K562 (cell line): ENCODE measurements at regions not wholly inside any gene's neighbourhood (a gene's known extent, or its start where the extent isn't known, plus 50 kb on each side); places are given as distances from the start of the nearest gene placed in this dataset.

Experiments
- ATAC-seq: fragments of 200-7000 bp; cut with Tn5 transposase; 3 replicates; pipeline ENCODE4 v1.9.1; 2020; ENCODE audit warnings: moderate library complexity
- BruUV-seq: library from RNA; stranded (reverse); fragments of 400-500 nt; replicated peaks from 2 replicates; lab custom pipeline; 2021; lab: Mats Ljungman, UMichigan
- CTCF ChIA-PET: fragments of 300-600 bp; formaldehyde crosslinking; extraction: SDS; loops from one replicate; lab custom pipeline; 2021; ENCODE audit warnings: low intra/inter-chr PET ratio; lab: Yijun Ruan, JAX
- POLR2A ChIA-PET: fragments of 300-600, 350-650 bp; sonication (Branson Sonifier 250); formaldehyde crosslinking; extraction: SDS; loops from one replicate; lab custom pipeline; 2021; ENCODE audit warnings: antibody characterized with exemption, inconsistent platforms; lab: Yijun Ruan, JAX
- DNase-seq, 4 experiments: peaks; one replicate each; pipeline versions ENCODE4 v3.0.0 to v3.0.0-alpha.2; 2011 to 2018; ENCODE audit warnings: low spot score in 3 of 4, mixed read lengths in 3 of 4; ENCODE audit errors: extremely low read depth in 1 of 4
- FAIRE-seq: peaks from 2 replicates; lab custom pipeline; 2011; peaks lifted over from hg19 to GRCh38; lab: Jason Lieb, UNC
- H2AFZ ChIP-seq: 2 replicates; pipeline ENCODE4 v1.6.0; 2011; ENCODE audit warnings: low read depth, low read length, control low read depth, inconsistent platforms
- H3K27ac ChIP-seq: fragments of 200-600 bp; 3 replicates; pipeline ENCODE4 v1.8.0; 2011; ENCODE audit warnings: low read depth, mild to moderate bottlenecking, control low read depth, inconsistent platforms, low read length, moderate library complexity, mixed read lengths; ENCODE audit errors: extremely low read depth
- H3K27me3 ChIP-seq, 2 experiments: fragments of 300-600 bp in 1 of 2; 2 replicates in 1 of 2; 3 replicates in 1 of 2; pipeline versions ENCODE4 v1.6.0 to v1.8.0; 2011; ENCODE audit warnings: inconsistent platforms in 2 of 2, low read length in 2 of 2, mild to moderate bottlenecking in 1 of 2, mixed read lengths in 1 of 2, moderate library complexity in 1 of 2; ENCODE audit not compliant: control insufficient read depth in 2 of 2, insufficient read depth in 2 of 2
- H3K36me3 ChIP-seq: fragments of 300-600 bp; 3 replicates; pipeline ENCODE4 v1.8.0; 2011; ENCODE audit warnings: mild to moderate bottlenecking, low read length, inconsistent platforms; ENCODE audit not compliant: control insufficient read depth, insufficient read depth
- H3K4me1 ChIP-seq, 2 experiments: fragments of 200-600 bp in 1 of 2; replicated peaks in 1 of 2; 2 replicates in 1 of 2; 3 replicates in 1 of 2; pipeline versions ENCODE4 v1.5.1 to v1.8.0; 2011; ENCODE audit warnings: inconsistent platforms in 2 of 2, low read length in 2 of 2, mild to moderate bottlenecking in 1 of 2, mixed read lengths in 1 of 2, moderate library complexity in 1 of 2; ENCODE audit not compliant: control insufficient read depth in 2 of 2, insufficient read depth in 2 of 2
- H3K4me2 ChIP-seq: 2 replicates; pipeline ENCODE4 v1.6.1; 2011; ENCODE audit warnings: low read length, control low read depth, inconsistent platforms, mixed read lengths; ENCODE audit not compliant: insufficient read depth
- H3K4me3 ChIP-seq: fragments of 200-600 bp; sonication (generic), shearing (Covaris generic); 2 replicates; pipeline ENCODE4 v1.5.1; 2016; ENCODE audit warnings: control low read depth, inconsistent platforms
- H3K79me2 ChIP-seq: fragments of 200-600 bp; 3 replicates; pipeline ENCODE4 v1.8.0; 2011; ENCODE audit warnings: low read length, inconsistent platforms; ENCODE audit not compliant: control insufficient read depth, insufficient read depth
- H3K9ac ChIP-seq, 2 experiments: 2 replicates each; pipeline versions ENCODE4 v1.6.0 to v1.6.1; 2011; ENCODE audit warnings: low read depth in 2 of 2, low read length in 2 of 2, control low read depth in 1 of 2, inconsistent platforms in 1 of 2, mild to moderate bottlenecking in 1 of 2, mixed read lengths in 1 of 2; ENCODE audit not compliant: insufficient read depth in 1 of 2
- H3K9me1 ChIP-seq: one replicate; pipeline ENCODE4 v1.6.0; 2011; ENCODE audit warnings: inconsistent platforms, mild to moderate bottlenecking, low read length, moderate library complexity; ENCODE audit not compliant: control insufficient read depth, insufficient read depth
- H3K9me3 ChIP-seq: replicated peaks from 2 replicates; pipeline ENCODE4 v1.5.1; 2011; ENCODE audit warnings: low read depth, low read length, inconsistent platforms; ENCODE audit not compliant: control insufficient read depth, insufficient read depth
- H4K20me1 ChIP-seq: replicated peaks from 2 replicates; pipeline ENCODE4 v1.6.1; 2011; ENCODE audit warnings: low read length, inconsistent platforms, mixed read lengths; ENCODE audit not compliant: control insufficient read depth, insufficient read depth
- CCNT2 ChIP-seq: IDR thresholded peaks from 2 replicates; pipeline ENCODE4 v1.6.1; 2011; ENCODE audit warnings: borderline replicate concordance, low read depth, mild to moderate bottlenecking, moderate library complexity, mixed read lengths, low read length; ENCODE audit not compliant: insufficient read length; ENCODE audit errors: extremely low read depth
- GATA2 ChIP-seq: sonication (generic); formaldehyde crosslinking; IDR thresholded peaks from 2 replicates; pipeline ENCODE4 v1.4.0; 2020; ENCODE audit warnings: mild to moderate bottlenecking, missing genetic modification reagents
- LARP7 ChIP-seq: fragments of 450-650 bp; IDR thresholded peaks from 2 replicates; pipeline ENCODE4 v1.6.1; 2016
- MCM2 ChIP-seq: fragments of 450-650 bp; IDR thresholded peaks from 2 replicates; pipeline ENCODE4 v1.6.1; 2017; ENCODE audit warnings: low read depth, mild to moderate bottlenecking
- MECOM ChIP-seq: fragments of 250-450 bp; sonication (Bioruptor Pico); IDR thresholded peaks from 2 replicates; pipeline ENCODE4 v1.8.0; 2022; ENCODE audit warnings: inconsistent platforms
- MLLT1 ChIP-seq, 2 experiments: fragments of 450-650 bp; IDR thresholded peaks; 2 replicates each; pipeline ENCODE4 v1.6.1; 2016
- MTA3 ChIP-seq: fragments of 450-650 bp; formaldehyde crosslinking; IDR thresholded peaks from 2 replicates; pipeline ENCODE4 v1.6.1; 2017; ENCODE audit warnings: mild to moderate bottlenecking, borderline replicate concordance
- NKRF ChIP-seq: fragments of 450-650 bp; IDR thresholded peaks from 2 replicates; pipeline ENCODE4 v1.6.1; 2016; ENCODE audit warnings: borderline replicate concordance
- POLR2H ChIP-seq: IDR thresholded peaks from 2 replicates; pipeline ENCODE4 v1.6.1; 2016; ENCODE audit warnings: missing genetic modification characterization, low read depth, mild to moderate bottlenecking, control low read depth, missing compliant biosample characterization, moderate library complexity
- POLR3A ChIP-seq: IDR thresholded peaks from 2 replicates; pipeline ENCODE4 v1.6.1; 2011; ENCODE audit warnings: borderline replicate concordance, mild to moderate bottlenecking, moderate library complexity; ENCODE audit not compliant: insufficient read length, insufficient read depth; ENCODE audit errors: extremely low read depth
- RB1 ChIP-seq: fragments of 450-650 bp; IDR thresholded peaks from 2 replicates; pipeline ENCODE4 v1.6.1; 2017; ENCODE audit warnings: low read depth, mild to moderate bottlenecking
- SIN3A ChIP-seq, 2 experiments: fragments of 150-350 bp in 1 of 2; IDR thresholded peaks; 2 replicates each; pipeline ENCODE4 v1.6.1; 2011 to 2016; ENCODE audit warnings: borderline replicate concordance in 2 of 2, low read depth in 2 of 2, low read length in 2 of 2, mild to moderate bottlenecking in 2 of 2, moderate library complexity in 2 of 2; ENCODE audit not compliant: control insufficient read depth in 1 of 2
- ZNF143 ChIP-seq: sonication (generic); formaldehyde crosslinking; IDR thresholded peaks from 2 replicates; pipeline ENCODE4 v1.9.0; 2022; ENCODE audit warnings: mild to moderate bottlenecking, missing genetic modification reagents
- ZNF398 ChIP-seq: fragments of 250-450 bp; sonication (Bioruptor Pico); IDR thresholded peaks from 2 replicates; pipeline ENCODE4 v1.8.0; 2021; ENCODE audit warnings: moderate library complexity, mild to moderate bottlenecking, inconsistent platforms
- WGBS: fragments of 100-300 bp; shearing (Covaris generic); methylation state at CpG from one replicate; pipeline ENCODE4 v1.1.6; 2016; ENCODE audit warnings: low coverage, mixed read lengths; ENCODE audit not compliant: insufficient coverage; ENCODE audit errors: missing lambda C conversion rate; 5-methylcytosine and 5-hydroxymethylcytosine counted together
- in situ Hi-C: fragments of 300-500 bp; cut with MboI; formaldehyde crosslinking; loops from 4 replicates; pipeline ENCODE4 v1.15.0; 2018; ENCODE audit warnings: inconsistent platforms, mixed read lengths
- intact Hi-C: fragments of 100-400 bp; cut with micrococcal nuclease; formaldehyde crosslinking; loops from 2 replicates; pipeline ENCODE4 v1.14.2; 2022

GRCh38 chr12:16421806-16422205 lies 74.4 kb downstream of the MGST1 start:
- H3K27me3 ChIP-seq = no peaks in the 10 kb centered on the region
- no peak overlapping the region for H2AFZ ChIP-seq
- FAIRE-seq (no peak), DNase-seq (no peak), ATAC-seq (no peak)
- no peak overlapping the region for H3K4me3 ChIP-seq
- H3K4me2 ChIP-seq = no peak overlapping the region
- CTCF ChIA-PET = no interaction called here
- POLR2A ChIA-PET = no interaction called here
- no peak overlapping the region for H3K27ac ChIP-seq
- no peaks in the 10 kb centered on the region for H3K36me3 ChIP-seq
- H3K9ac ChIP-seq = no peak overlapping the region
- no peaks in the 10 kb centered on the region for H3K9me1 ChIP-seq
- no peaks in the 10 kb centered on the region for H3K4me1 ChIP-seq
- in situ Hi-C loops (no loop called here), intact Hi-C loops (no loop called here)
- BruUV-seq = no TSS peak
- no peak for TF ChIP-seq SIN3A (IDR thresholded peaks at IDR 0.05; ENCODE audit: borderline replicate concordance in 2 of 2, control insufficient read depth in 1 of 2, low read depth in 2 of 2, low read length in 2 of 2)
- no peak for TF ChIP-seq MTA3
- no peak for TF ChIP-seq ZNF143
- TF ChIP-seq POLR2H = no peak
- TF ChIP-seq MECOM (CRISPR knock-in tag) = no peak
- no peak for TF ChIP-seq ZNF398 (CRISPR knock-in tag)
- TF ChIP-seq RB1 = no peak
- no peak for TF ChIP-seq LARP7
- TF ChIP-seq NKRF = no peak
- no peak for TF ChIP-seq GATA2 (CRISPR knock-in tag)
- TF ChIP-seq MCM2 = no peak
- no peak for TF ChIP-seq POLR3A
- no peak for TF ChIP-seq MLLT1 (IDR thresholded peaks at IDR 0.05)
- TF ChIP-seq CCNT2 = no peak
- H4K20me1 ChIP-seq = no peaks in the 10 kb centered on the region
- H3K79me2 ChIP-seq = no peaks in the 10 kb centered on the region
- no peaks in the 10 kb centered on the region for H3K9me3 ChIP-seq
- 0% methylated on average over 1 of the region's 1 CpG for WGBS
